ENCODE measurements at regions not wholly inside any gene's neighbourhood (a gene's known extent, or its start where the extent isn't known, plus 50 kb on each side); places are given as distances from the start of the nearest gene placed in this dataset.

DNA sequence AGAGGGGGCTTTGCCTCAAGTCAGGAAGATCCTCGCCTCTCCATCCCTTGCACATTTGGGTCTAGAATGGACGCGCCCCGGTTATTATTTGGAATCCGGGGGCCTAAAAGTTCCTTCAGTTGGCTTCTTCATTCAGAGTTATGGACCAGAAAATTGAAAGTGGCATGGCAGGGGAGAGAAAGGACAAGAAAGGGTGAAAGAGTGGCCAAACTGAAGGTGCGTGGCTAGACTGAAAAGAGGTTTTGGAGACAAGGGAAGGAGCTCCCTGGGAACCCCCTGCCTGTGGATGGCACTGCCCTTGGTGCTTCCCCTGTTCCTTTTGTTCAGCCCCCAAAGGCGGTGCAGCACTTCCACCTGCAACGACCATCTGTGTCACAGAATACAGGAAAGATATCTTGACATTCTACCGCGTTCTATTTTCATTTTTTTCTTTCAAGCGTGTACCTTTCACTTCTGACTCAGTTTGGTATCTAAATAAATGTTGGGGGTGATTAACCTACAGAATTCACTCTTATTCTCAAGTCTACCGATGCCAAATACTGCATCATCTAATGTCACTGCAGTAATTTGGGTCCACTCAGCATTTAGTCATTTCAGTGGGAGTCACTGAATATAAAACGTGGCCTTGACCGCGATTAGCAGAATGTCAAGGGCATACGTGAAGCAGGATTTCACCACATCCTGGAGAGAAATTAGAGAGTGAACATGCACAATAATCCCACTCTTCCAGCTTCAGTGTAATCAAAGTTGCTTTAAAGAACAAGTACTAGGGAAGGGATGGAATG lies 88.1 kb upstream of the ARHGAP32 start:
- ChIA-PET POLR2A (no interaction called here), CTCF (interaction anchor here (0.6 to 1.9 kb wide), 3 partner anchors 50 to 1438 kb away, joined by 3 to 6 read pairs (median 4); no protein-coding TSS in a partner anchor)
- Histone ChIP-seq H3K4me3 (ENCODE audit: low read depth, low read length) (peak overlapping the region; percentile 60), H3K27me3 (ENCODE audit: control insufficient read depth, insufficient read depth, low read length) (no peaks in the 10 kb centered on the region), H3K36me3 (ENCODE audit: control insufficient read depth, insufficient read depth, low read length) (no peaks in the 10 kb centered on the region)
- no peak for DNase-seq (ENCODE audit: low read depth)
- TF ChIP-seq, protein P1, sequence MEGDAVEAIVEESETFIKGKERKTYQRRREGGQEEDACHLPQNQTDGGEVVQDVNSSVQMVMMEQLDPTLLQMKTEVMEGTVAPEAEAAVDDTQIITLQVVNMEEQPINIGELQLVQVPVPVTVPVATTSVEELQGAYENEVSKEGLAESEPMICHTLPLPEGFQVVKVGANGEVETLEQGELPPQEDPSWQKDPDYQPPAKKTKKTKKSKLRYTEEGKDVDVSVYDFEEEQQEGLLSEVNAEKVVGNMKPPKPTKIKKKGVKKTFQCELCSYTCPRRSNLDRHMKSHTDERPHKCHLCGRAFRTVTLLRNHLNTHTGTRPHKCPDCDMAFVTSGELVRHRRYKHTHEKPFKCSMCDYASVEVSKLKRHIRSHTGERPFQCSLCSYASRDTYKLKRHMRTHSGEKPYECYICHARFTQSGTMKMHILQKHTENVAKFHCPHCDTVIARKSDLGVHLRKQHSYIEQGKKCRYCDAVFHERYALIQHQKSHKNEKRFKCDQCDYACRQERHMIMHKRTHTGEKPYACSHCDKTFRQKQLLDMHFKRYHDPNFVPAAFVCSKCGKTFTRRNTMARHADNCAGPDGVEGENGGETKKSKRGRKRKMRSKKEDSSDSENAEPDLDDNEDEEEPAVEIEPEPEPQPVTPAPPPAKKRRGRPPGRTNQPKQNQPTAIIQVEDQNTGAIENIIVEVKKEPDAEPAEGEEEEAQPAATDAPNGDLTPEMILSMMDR (IDR thresholded peaks at IDR 0.05; ENCODE audit: insufficient read depth, low read depth, low read length): no peak

DNA sequence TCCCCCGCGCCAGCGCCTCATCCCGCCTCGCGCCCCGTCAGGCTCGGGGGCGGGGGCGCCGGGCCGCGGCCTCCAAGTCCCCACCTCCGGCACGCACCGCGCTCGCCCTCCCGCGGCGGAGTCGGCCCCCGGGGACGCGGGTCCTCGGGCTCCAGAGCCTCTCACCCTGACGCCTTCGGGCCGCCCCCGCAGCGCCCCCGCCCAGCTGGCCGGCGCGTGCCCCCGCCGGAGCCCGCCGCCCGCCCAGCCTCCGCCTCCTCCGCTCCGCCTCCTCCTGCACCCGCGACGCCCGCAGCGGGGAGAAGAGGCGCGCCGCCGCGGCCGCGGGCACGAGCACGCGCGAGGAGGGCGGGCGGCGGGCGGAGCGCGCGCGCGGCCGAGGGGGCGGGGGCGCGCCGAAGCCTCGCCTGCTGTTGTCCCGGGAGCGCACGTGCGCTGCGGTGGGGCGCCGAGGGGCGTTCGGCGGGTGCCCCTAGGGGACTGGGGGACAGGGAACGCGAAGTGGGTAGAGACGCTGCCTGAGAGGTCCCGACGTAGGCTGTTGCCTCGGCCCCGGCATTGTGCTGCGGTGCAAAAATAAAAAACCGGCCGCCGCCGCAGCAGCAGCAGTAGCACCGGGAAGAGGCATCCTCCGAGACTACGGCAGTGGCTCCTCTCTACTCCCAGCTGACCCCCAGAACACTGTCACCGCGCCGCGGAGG lies 87.4 kb upstream of the ARHGAP32 start:
- TF ChIP-seq, protein P1 (IDR thresholded peaks at IDR 0.05; ENCODE audit: insufficient read depth, low read depth, low read length): no peak
- ChIA-PET CTCF (interaction anchor here (0.6 to 1.9 kb wide), 2 partner anchors 161 to 1437 kb away, joined by 4 to 6 read pairs; no protein-coding TSS in a partner anchor), POLR2A (no interaction called here)
- Histone ChIP-seq H3K27me3 (ENCODE audit: control insufficient read depth, insufficient read depth, low read length) (no peaks in the 10 kb centered on the region), H3K36me3 (ENCODE audit: control insufficient read depth, insufficient read depth, low read length) (no peaks in the 10 kb centered on the region), H3K4me3 (ENCODE audit: low read depth, low read length) (peak overlapping the region; percentile 68)
- DNase-seq (ENCODE audit: low read depth): no peak

DNA sequence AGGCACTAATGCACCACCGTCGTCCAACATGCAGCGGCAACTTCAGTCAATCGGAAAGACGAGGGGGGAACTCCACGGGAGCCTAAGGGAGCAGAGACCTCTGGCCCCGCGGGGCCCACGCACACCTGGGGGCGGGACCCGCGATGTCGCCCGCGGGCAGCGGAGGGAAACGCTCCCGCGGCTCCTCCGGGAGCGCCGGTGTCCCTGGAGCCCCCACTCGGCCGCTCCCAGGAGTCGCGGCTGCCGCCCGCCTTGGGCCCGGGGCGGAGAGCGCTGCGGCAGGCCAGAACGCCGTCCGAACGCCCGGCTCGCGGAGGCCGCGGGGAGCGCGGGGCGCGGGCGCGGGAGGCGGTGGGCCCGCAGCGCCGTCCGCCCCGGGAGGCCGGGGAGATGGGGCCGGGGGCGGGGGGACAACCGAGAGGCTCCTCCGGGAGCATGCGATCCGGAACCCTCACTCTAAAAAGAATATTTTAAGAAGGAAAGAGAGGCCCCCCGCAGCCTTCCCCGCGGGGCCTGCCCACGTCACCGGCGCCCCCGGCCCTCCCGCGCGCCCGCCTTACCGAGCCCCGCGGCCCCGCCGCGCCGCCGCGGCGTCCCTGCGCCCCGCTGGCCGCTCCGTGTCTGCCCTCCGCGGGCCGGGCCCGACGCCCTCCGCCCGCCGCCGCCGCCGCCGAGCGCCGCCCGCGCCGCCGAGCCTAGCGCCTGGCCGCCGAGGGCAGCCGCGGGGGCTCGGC lies 86.6 kb upstream of the ARHGAP32 start:
- no peaks in the 10 kb centered on the region for H3K36me3 ChIP-seq (ENCODE audit: control insufficient read depth, insufficient read depth, low read length)
- CTCF ChIA-PET: interaction anchor here (1.9 kb wide), 1 partner anchor 27 kb away, joined by 5 read pairs; no protein-coding TSS in a partner anchor
- peak overlapping the region; percentile 68 for H3K4me3 ChIP-seq (ENCODE audit: low read depth, low read length)
- TF ChIP-seq, protein P1 (IDR thresholded peaks at IDR 0.05; ENCODE audit: insufficient read depth, low read depth, low read length): no peak; the same call in 1 of the 2 replicates
- no peak for DNase-seq (ENCODE audit: low read depth)
- no peaks in the 10 kb centered on the region for H3K27me3 ChIP-seq (ENCODE audit: control insufficient read depth, insufficient read depth, low read length)
- POLR2A ChIA-PET: no interaction called here

DNA sequence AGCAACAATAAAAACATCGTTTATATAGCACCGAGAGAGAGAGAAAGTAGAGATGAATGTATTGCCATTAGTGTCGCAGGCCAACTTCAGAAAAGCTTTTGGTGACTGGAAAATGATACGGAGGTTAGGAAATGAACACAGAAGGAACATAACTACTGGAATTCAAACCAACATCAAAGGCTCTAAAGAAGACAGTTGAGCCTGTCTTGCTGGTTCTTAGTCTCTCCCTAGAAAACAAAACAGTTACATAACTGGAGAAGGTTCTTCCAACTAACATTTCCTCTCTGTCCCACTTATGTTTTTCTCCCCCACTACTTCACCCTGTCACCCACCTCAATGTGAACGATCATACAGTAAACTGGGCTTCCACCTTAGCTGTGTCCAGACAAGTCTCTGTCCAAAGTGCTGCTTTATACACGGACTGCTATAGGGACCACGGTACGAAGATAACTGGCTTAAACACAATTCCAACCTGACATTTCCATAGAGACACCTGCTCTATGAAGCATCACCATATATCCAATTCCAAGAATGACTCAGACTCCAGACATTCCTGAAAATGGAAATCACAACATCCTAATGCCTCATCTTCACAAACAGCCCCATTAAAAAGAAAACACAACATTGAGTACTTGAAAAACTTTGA lies 85.2 kb upstream of the ARHGAP32 start:
- Histone ChIP-seq H3K27me3 (ENCODE audit: control insufficient read depth, insufficient read depth, low read length) (no peaks in the 10 kb centered on the region), H3K4me3 (ENCODE audit: low read depth, low read length) (no peak overlapping the region), H3K36me3 (ENCODE audit: control insufficient read depth, insufficient read depth, low read length) (no peaks in the 10 kb centered on the region)
- no peak for DNase-seq (ENCODE audit: low read depth)
- CTCF ChIA-PET: interaction anchor here (0.8 to 1.9 kb wide), 4 partner anchors 17 to 54 kb away, joined by 3 to 5 read pairs (median 3); no protein-coding TSS in a partner anchor
- TF ChIP-seq, protein P1 (IDR thresholded peaks at IDR 0.05; ENCODE audit: insufficient read depth, low read depth, low read length): no peak
- POLR2A ChIA-PET: no interaction called here
